Lung (tissue), 11 donors: ENCODE measurements at regions not wholly inside any gene's neighbourhood (a gene's known extent, or its start where the extent isn't known, plus 50 kb on each side); places are given as distances from the start of the nearest gene placed in this dataset.
"Not testable (repeated sequence)": the region's sequence is repeated elsewhere in the genome, so short reads cannot be mapped to it uniquely, and the experiment has no call there.

ENCODE experiments used
- ATAC-seq: fragments of 200-7000 bp; cut with Tn5 transposase; one replicate; pipeline ENCODE4 v1.9.1; 2020; ENCODE audit warnings: moderate number of reproducible peaks; ENCODE audit not compliant: insufficient read depth, low FRiP score
- DNase-seq, 3 donors: peaks; one replicate each; pipeline ENCODE4 v3.0.0-alpha.2; 2013 to 2017
- H3K27ac ChIP-seq, 2 donors: one replicate each; pipeline ENCODE4 v1.5.1; 2013; ENCODE audit warnings: mild to moderate bottlenecking in 2 of 2, moderate library complexity in 2 of 2, control low read depth in 1 of 2, inconsistent platforms in 1 of 2, low read depth in 1 of 2, low read length in 1 of 2
- H3K27me3 ChIP-seq, 3 donors: one replicate each; pipeline ENCODE4 v1.5.1; 2013; ENCODE audit warnings: low read length in 2 of 3; ENCODE audit not compliant: control insufficient read depth in 3 of 3, insufficient read depth in 3 of 3
- H3K36me3 ChIP-seq, 4 donors: one replicate each; pipeline ENCODE4 v1.5.1; 2013; ENCODE audit warnings: low read length in 4 of 4, mild to moderate bottlenecking in 1 of 4, moderate library complexity in 1 of 4; ENCODE audit not compliant: control insufficient read depth in 4 of 4, insufficient read depth in 4 of 4
- H3K4me1 ChIP-seq, 5 donors: one replicate each; pipeline ENCODE4 v1.5.1; 2013; ENCODE audit warnings: low read length in 5 of 5, mild to moderate bottlenecking in 2 of 5, moderate library complexity in 1 of 5; ENCODE audit not compliant: control insufficient read depth in 5 of 5, insufficient read depth in 5 of 5
- H3K4me3 ChIP-seq: one replicate; pipeline ENCODE4 v1.5.1; 2013; ENCODE audit warnings: mild to moderate bottlenecking, control low read depth, moderate library complexity
- H3K9ac ChIP-seq, 2 donors: one replicate each; pipeline ENCODE4 v1.5.1; 2013; ENCODE audit warnings: low read length in 2 of 2, control low read depth in 1 of 2; ENCODE audit not compliant: insufficient read depth in 1 of 2
- H3K9me3 ChIP-seq, 4 donors: one replicate each; pipeline ENCODE4 v1.5.1; 2013; ENCODE audit warnings: low read length in 3 of 4, mild to moderate bottlenecking in 1 of 4, moderate library complexity in 1 of 4; ENCODE audit not compliant: control insufficient read depth in 4 of 4, insufficient read depth in 3 of 4
- CTCF ChIP-seq: IDR thresholded peaks from 2 replicates; pipeline ENCODE4 v1.5.1; 2012; ENCODE audit warnings: mild to moderate bottlenecking; ENCODE audit errors: control extremely low read depth, extremely low read depth
- WGBS, 2 donors: extraction: QIAGEN DNeasy Blood & Tissue Kit; methylation state at CpG; one replicate each; pipeline ENCODE4 v1.1.7; 2013; 5-methylcytosine and 5-hydroxymethylcytosine counted together
- donor health status: control.
- donor health status: control.
- donor health status: Bipolar disorder and iron deficiency.
- donor health status: healthy.
- donor health status: DM: yes; HTN: yes; CAD: no.

GRCh38 chr17:71098071-71098470 lies 928.7 kb downstream of the KCNJ2 start:
- no peak for TF ChIP-seq CTCF
- no peak overlapping the region for H3K9ac ChIP-seq
- H3K9me3 ChIP-seq = peaks cover 0 to 2% (median 0%) of the 10 kb centered on the region in 4 donors
- H3K27me3 ChIP-seq = no peaks in the 10 kb centered on the region
- H3K36me3 ChIP-seq = no peaks in the 10 kb centered on the region
- ATAC-seq (no peak), DNase-seq (no peak)
- H3K4me1 ChIP-seq = peaks cover 0 to 19% (median 0%) of the 10 kb centered on the region in 5 donors
- no peak overlapping the region for H3K4me3 ChIP-seq
- WGBS, 2 donors = 38 to 57% methylated on average over 4 of the region's 4 CpGs
- H3K27ac ChIP-seq = no peak overlapping the region

- WGBS, 2 donors = 57 to 65% methylated on average over 5 of the region's 5 CpGs
- no peak for ATAC-seq
- Histone ChIP-seq H3K9me3 (peaks cover 0 to 2% (median 0%) of the 10 kb centered on the region in 4 donors), H3K9ac (no peak overlapping the region), H3K4me3 (no peak overlapping the region), H3K36me3 (no peaks in the 10 kb centered on the region), H3K4me1 (peaks cover 0 to 19% (median 0%) of the 10 kb centered on the region in 5 donors), H3K27me3 (no peaks in the 10 kb centered on the region), H3K27ac (no peak overlapping the region)
- peak in 2 of 3 donors; percentile 44 to 61 for DNase-seq
- TF ChIP-seq CTCF = no peak
Observed at GRCh38 chr17:71099003-71099714, 929.8 kb downstream of the KCNJ2 start.

GRCh38 chr17:71102777-71103176 lies 933.4 kb downstream of the KCNJ2 start:
- Histone ChIP-seq H3K9ac (no peak overlapping the region), H3K4me3 (no peak overlapping the region), H3K9me3 (no peaks in the 10 kb centered on the region), H3K27me3 (no peaks in the 10 kb centered on the region), H3K27ac (no peak overlapping the region), H3K4me1 (peaks cover 0 to 19% (median 0%) of the 10 kb centered on the region in 5 donors), H3K36me3 (no peaks in the 10 kb centered on the region)
- ATAC-seq = no peak
- TF ChIP-seq CTCF = no peak
- DNase-seq = no peak

GRCh38 chr17:71104225-71104624 lies 934.9 kb downstream of the KCNJ2 start:
- ATAC-seq = no peak
- no peak overlapping the region for H3K9ac ChIP-seq

GRCh38 chr17:71106056-71106455 lies 936.7 kb downstream of the KCNJ2 start:
- ATAC-seq, DNase-seq: not testable (repeated sequence)

More at GRCh38 chr17:71104225-71104624, 934.9 kb downstream of the KCNJ2 start:
- Histone ChIP-seq H3K27ac (no peak overlapping the region), H3K9me3 (no peaks in the 10 kb centered on the region), H3K36me3 (no peaks in the 10 kb centered on the region), H3K27me3 (no peaks in the 10 kb centered on the region), H3K4me3 (no peak overlapping the region), H3K4me1 (peaks cover 0 to 7% (median 0%) of the 10 kb centered on the region in 5 donors)
- no peak for DNase-seq
- no peak for TF ChIP-seq CTCF

More at GRCh38 chr17:71106056-71106455, 936.7 kb downstream of the KCNJ2 start:
- not testable (repeated sequence) for H3K4me3 ChIP-seq, H3K9me3 ChIP-seq, H3K9ac ChIP-seq, H3K27me3 ChIP-seq, H3K27ac ChIP-seq, H3K36me3 ChIP-seq, H3K4me1 ChIP-seq
